Activated CD8-positive, alpha-beta T cell treated with anti-CD3 and anti-CD28 coated beads, Interleukin-2, amount 10 ng/mL, durations not matched to agents 7 days and 5 days (primary cell): ENCODE measurements at regions not wholly inside any gene's neighbourhood (a gene's known extent, or its start where the extent isn't known, plus 50 kb on each side); places are given as distances from the start of the nearest gene placed in this dataset.
"Not testable (repeated sequence)": the region's sequence is repeated elsewhere in the genome, so short reads cannot be mapped to it uniquely, and the experiment has no call there.

Experiments
- ATAC-seq: fragments of 150-1000 bp; cut with Tn5 transposase; one replicate; pipeline ENCODE4 v1.10.0; 2021; ENCODE audit warnings: moderate library complexity
- CTCF ChIA-PET: fragments of 350-600 bp; sonication (Branson Sonifier 250); formaldehyde crosslinking; loops from one replicate; lab custom pipeline; 2021; ENCODE audit warnings: antibody characterized with exemption; lab: Charles Lee
- POLR2A ChIA-PET: fragments of 350-600 bp; sonication (Branson Sonifier 250); formaldehyde crosslinking; loops from one replicate; lab custom pipeline; 2021; ENCODE audit warnings: antibody characterized with exemption; lab: Charles Lee
- DNase-seq: peaks from one replicate; pipeline ENCODE4 v3.0.0-alpha.2; 2020
- H3K27ac Mint-ChIP-seq: one replicate; pipeline ENCODE4 v1.8.0; 2021; ENCODE audit warnings: mild to moderate bottlenecking, mixed read lengths
- H3K27me3 Mint-ChIP-seq: one replicate; pipeline ENCODE4 v1.8.0; 2021; ENCODE audit warnings: low read depth, mixed read lengths
- H3K36me3 Mint-ChIP-seq: one replicate; pipeline ENCODE4 v1.8.0; 2021; ENCODE audit warnings: low read depth, mixed read lengths
- H3K4me1 Mint-ChIP-seq: one replicate; pipeline ENCODE4 v1.8.0; 2021; ENCODE audit warnings: low read depth, mixed read lengths
- H3K4me3 Mint-ChIP-seq: one replicate; pipeline ENCODE4 v1.8.0; 2021; ENCODE audit warnings: mild to moderate bottlenecking, mixed read lengths
- H3K9me3 Mint-ChIP-seq: one replicate; pipeline ENCODE4 v1.8.0; 2022; ENCODE audit warnings: mixed read lengths; ENCODE audit not compliant: insufficient read depth

DNA sequence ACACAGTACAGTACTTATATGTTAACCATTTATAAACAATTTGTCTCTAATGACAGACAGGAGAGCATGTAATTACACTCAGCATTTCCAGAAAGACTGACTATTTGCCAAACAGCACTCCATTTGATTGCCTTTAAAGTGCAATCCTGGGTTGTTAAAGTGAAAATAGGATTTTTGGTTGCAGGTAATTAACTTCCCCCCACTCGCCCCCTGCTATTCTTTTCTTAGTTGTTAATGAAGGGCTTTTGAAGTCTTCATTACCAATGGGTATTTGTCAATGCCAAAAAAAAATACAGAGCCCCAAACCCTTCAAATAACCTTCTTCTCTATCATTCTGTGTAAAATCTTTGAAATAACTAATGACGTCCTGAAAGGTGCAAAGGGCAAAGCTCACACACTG is 825.6 kb downstream of the STPG2 start:
- H3K4me1 Mint-ChIP-seq = no peaks in the 10 kb centered on the region
- no peaks in the 10 kb centered on the region for H3K9me3 Mint-ChIP-seq
- ChIA-PET POLR2A (no interaction called here), CTCF (no interaction called here)
- no peaks in the 10 kb centered on the region for H3K36me3 Mint-ChIP-seq
- no peak overlapping the region for H3K27ac Mint-ChIP-seq
- DNase-seq (no peak), ATAC-seq (no peak)
- no peaks in the 10 kb centered on the region for H3K27me3 Mint-ChIP-seq
- H3K4me3 Mint-ChIP-seq = no peak overlapping the region

DNA sequence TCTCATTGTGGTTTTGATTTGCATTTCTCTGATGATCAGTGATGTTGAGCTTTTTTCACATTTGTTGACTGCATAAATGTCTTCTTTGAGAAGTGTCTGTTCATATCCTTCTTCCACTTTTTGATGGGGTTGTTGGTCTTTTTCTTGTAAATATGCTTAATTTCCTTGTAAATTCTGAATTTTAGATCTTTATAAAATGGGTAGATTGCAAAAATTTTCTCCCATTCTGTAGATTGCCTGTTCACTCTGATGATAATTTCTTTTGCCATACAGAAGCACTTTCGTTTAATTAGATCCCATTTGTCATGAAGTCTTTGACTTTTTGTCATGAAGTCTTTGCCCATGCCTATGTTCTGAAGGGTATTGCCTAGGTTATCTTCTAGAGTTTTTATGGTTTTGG is 817.5 kb downstream of the STPG2 start:
- POLR2A ChIA-PET, H3K9me3 Mint-ChIP-seq, CTCF ChIA-PET, H3K4me1 Mint-ChIP-seq, H3K27ac Mint-ChIP-seq, H3K4me3 Mint-ChIP-seq, H3K27me3 Mint-ChIP-seq, H3K36me3 Mint-ChIP-seq, DNase-seq, ATAC-seq: not testable (repeated sequence)

DNA sequence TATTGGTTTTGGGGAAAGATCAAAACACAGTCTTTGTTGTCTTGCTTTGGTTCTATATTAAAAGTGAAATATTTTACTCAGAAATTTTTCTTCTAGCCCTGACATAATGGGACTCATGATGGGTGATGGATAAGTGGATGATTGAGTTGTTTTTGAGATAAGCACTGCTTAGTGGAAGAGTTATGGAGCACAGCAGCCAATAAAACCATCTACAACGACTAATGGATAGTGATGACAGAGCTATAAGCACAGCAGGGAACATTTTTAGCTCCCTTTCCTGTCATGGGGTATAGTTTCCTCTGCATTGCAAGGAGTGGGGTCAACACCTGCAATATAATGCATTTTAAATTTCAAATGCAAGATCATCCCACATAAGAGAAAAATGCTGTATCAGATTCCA is 812.4 kb downstream of the STPG2 start:
- H3K9me3 Mint-ChIP-seq = no peaks in the 10 kb centered on the region
- no peaks in the 10 kb centered on the region for H3K27me3 Mint-ChIP-seq
- no peaks in the 10 kb centered on the region for H3K4me1 Mint-ChIP-seq
- DNase-seq (no peak), ATAC-seq (no peak)
- no peak overlapping the region for H3K27ac Mint-ChIP-seq
- H3K4me3 Mint-ChIP-seq = no peak overlapping the region
- no peaks in the 10 kb centered on the region for H3K36me3 Mint-ChIP-seq
- ChIA-PET POLR2A (no interaction called here), CTCF (no interaction called here)

DNA sequence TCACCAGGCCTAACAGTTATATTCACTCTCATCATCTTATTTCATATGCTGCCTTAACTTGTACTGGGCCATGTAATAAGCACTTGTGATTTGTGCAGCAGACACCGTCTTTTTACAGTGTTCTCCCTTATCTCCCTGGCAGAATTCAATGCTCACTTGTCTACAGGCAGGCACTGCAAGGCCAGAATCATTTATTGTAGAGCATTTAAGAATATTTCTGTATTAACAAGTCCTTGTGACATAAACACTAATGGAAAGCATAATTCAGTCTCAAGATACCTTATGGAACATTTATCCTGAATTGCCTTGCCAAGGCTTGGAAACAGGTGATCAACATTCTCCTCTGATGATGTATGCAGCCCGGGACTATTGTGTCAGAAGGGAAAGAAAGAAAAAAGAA is 808.9 kb downstream of the STPG2 start:
- H3K4me1 Mint-ChIP-seq = no peaks in the 10 kb centered on the region
- ChIA-PET CTCF (no interaction called here), POLR2A (no interaction called here)
- no peak overlapping the region for H3K27ac Mint-ChIP-seq
- H3K4me3 Mint-ChIP-seq = no peak overlapping the region
- no peaks in the 10 kb centered on the region for H3K36me3 Mint-ChIP-seq
- DNase-seq = no peak
- ATAC-seq = no peak
- H3K9me3 Mint-ChIP-seq = peaks cover 8% of the 10 kb centered on the region
- no peaks in the 10 kb centered on the region for H3K27me3 Mint-ChIP-seq

DNA sequence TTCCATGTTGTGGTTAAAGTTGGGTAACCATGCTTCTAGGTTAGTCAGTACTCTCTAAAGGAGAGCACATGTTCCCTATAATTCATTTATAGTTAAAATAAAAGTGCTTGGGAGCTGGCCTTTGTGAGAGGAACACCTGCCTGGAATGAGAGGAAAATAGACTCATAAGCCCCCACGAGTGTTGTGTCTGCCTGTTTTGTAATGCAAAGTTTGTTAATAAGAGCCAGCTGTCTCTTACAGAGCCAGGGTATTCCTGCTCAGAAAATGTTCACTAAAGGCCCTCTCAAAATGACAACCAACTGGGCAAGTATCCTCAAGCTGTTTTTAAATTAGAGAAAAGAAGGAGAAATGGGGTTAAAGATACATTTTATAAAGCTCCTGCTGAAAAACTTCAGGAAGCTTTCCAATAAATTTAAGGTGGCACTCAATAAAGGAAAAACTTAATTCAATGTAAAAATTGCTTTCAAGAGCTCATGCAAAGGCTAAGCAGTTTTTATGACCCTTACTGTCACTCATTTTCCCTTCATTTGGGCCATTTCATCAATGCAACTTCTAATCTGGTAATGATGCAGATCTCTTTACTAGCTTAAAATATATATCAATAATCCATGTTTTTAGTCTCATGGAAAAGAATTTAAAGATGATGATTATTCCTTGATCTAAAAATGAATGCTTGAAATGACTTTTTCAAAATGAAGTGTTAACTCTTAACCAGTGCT is 793.6 kb downstream of the STPG2 start:
- ChIA-PET POLR2A (no interaction called here), CTCF (no interaction called here)
- no peak for ATAC-seq
- H3K9me3 Mint-ChIP-seq = peaks cover 4% of the 10 kb centered on the region
- no peak overlapping the region for H3K4me3 Mint-ChIP-seq
- no peaks in the 10 kb centered on the region for H3K36me3 Mint-ChIP-seq
- H3K4me1 Mint-ChIP-seq = no peaks in the 10 kb centered on the region
- no peaks in the 10 kb centered on the region for H3K27me3 Mint-ChIP-seq
- DNase-seq = no peak
- H3K27ac Mint-ChIP-seq = no peak overlapping the region

DNA sequence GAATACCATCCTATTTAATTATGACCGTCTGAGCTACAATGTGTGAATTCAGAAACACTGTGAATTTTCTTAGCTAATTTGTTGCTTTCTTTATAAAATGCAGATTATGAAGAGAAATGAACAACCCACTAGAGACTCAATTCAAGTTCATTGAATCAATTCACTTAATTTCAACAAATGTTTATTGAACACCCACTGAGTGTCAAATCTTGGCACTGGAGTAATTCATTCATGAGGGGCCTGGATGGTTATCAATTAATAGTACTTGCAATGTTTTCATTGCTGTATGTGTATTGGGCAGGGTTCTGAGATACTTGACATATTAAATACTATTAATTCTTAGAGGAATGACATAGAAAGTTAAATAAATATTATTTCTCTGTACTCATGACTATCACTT is 789.4 kb downstream of the STPG2 start:
- ChIA-PET CTCF (no interaction called here), POLR2A (no interaction called here)
- no peaks in the 10 kb centered on the region for H3K36me3 Mint-ChIP-seq
- H3K4me1 Mint-ChIP-seq = no peaks in the 10 kb centered on the region
- no peak overlapping the region for H3K27ac Mint-ChIP-seq
- no peak for ATAC-seq
- no peak for DNase-seq
- H3K9me3 Mint-ChIP-seq = peaks cover 4% of the 10 kb centered on the region
- no peak overlapping the region for H3K4me3 Mint-ChIP-seq
- H3K27me3 Mint-ChIP-seq = no peaks in the 10 kb centered on the region

DNA sequence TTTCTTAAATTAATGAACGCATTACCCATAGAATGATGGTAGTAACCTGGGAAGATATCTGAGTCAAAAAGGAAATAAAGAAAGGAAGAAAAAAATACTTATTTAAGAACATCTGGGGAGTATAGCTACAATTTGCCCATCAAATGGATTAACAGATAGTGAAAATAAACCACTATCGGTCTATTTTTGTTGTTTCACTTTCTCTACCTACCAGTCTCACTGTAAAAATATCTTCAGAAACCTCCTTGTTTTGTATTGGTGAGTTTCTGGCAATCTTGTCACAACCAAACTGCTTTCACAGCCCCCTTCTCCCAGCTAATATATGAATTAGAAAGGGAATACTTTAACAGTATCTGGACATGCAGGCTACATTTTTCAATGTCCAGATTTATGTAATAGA is 783.5 kb downstream of the STPG2 start:
- Mint-ChIP-seq H3K36me3 (no peaks in the 10 kb centered on the region), H3K9me3 (peaks cover 6% of the 10 kb centered on the region), H3K27ac (no peak overlapping the region), H3K4me3 (no peak overlapping the region), H3K27me3 (no peaks in the 10 kb centered on the region), H3K4me1 (no peaks in the 10 kb centered on the region)
- ATAC-seq (no peak), DNase-seq (no peak)
- ChIA-PET POLR2A (no interaction called here), CTCF (no interaction called here)

DNA sequence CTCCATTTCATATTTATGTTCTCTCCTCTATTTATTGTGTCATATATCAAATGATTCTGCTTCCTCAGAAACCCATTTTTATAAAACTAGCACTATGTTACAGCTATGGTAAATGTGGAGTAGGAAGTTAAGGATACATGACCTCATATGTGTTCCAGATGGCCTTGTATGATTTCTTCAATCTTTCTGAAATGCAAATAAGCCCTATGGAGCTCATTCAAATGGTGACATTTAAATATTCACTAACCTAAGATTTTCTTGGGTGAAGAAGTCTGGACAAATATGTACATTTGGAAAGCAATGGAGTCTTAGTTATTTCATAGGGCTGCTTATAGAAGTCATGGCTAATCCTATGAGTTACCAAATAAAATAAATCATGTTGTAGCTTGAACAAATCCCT is 782.5 kb downstream of the STPG2 start:
- DNase-seq (no peak), ATAC-seq (no peak)
- Mint-ChIP-seq H3K9me3 (peaks cover 6% of the 10 kb centered on the region), H3K27me3 (no peaks in the 10 kb centered on the region), H3K4me3 (no peak overlapping the region), H3K4me1 (no peaks in the 10 kb centered on the region), H3K27ac (no peak overlapping the region), H3K36me3 (no peaks in the 10 kb centered on the region)
- ChIA-PET POLR2A (no interaction called here), CTCF (no interaction called here)

DNA sequence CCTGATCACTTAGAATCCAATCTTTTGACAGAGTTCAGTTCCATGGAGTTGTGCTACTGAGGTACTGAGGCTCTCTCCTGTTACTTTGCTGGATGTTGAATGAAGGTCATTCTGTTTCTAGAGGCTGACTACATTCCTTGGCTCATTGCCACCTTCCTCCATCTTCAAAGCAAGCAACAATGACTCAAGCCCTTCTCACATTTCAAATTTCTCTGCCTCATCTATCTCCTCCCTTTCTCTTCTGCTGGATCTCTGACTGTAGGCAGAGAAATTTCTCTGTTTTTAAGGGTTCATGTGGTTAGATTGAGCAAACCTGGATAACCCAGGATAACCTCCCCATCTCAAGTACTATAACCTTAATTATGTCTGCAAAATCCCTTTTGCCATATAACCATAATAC is 775.4 kb downstream of the STPG2 start:
- Mint-ChIP-seq H3K27ac (no peak overlapping the region), H3K4me3 (no peak overlapping the region), H3K36me3 (no peaks in the 10 kb centered on the region), H3K27me3 (no peaks in the 10 kb centered on the region), H3K9me3 (peaks cover under 1% of the 10 kb centered on the region), H3K4me1 (no peaks in the 10 kb centered on the region)
- ATAC-seq (no peak), DNase-seq (no peak)
- CTCF ChIA-PET = no interaction called here
- POLR2A ChIA-PET = no interaction called here

DNA sequence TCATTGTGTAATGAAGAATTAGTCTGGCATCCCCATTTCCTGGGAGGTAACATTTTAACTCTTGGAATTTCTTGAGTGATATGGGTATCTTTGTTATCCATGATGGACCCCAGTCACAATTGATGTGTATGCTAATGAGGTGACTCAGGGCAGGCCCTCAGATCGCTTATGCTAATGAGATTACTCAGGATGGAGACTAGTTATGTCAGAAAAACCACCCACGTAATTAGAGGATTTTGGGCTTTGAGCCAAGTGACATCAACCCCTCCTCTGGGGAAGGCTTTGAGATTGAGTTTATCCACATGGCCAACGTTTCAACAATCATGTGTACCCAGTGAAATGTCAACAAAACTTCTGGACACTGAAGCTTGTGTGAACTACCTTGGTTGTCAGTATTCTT is 772.7 kb downstream of the STPG2 start:
- POLR2A ChIA-PET = no interaction called here
- Mint-ChIP-seq H3K4me1 (no peaks in the 10 kb centered on the region), H3K9me3 (no peaks in the 10 kb centered on the region), H3K27me3 (no peaks in the 10 kb centered on the region), H3K4me3 (no peak overlapping the region), H3K27ac (no peak overlapping the region), H3K36me3 (no peaks in the 10 kb centered on the region)
- CTCF ChIA-PET = no interaction called here
- DNase-seq (no peak), ATAC-seq (no peak)

- Mint-ChIP-seq H3K27me3 (no peaks in the 10 kb centered on the region), H3K36me3 (no peaks in the 10 kb centered on the region), H3K4me3 (no peak overlapping the region), H3K27ac (no peak overlapping the region), H3K4me1 (no peaks in the 10 kb centered on the region), H3K9me3 (no peaks in the 10 kb centered on the region)
- CTCF ChIA-PET = no interaction called here
- POLR2A ChIA-PET = no interaction called here
- DNase-seq (no peak), ATAC-seq (no peak)
Observed at GRCh38 chr4:97374526-97374925, 768.8 kb downstream of the STPG2 start.

- H3K27me3 Mint-ChIP-seq = no peaks in the 10 kb centered on the region
- DNase-seq = no peak
- no peaks in the 10 kb centered on the region for H3K4me1 Mint-ChIP-seq
- no peak overlapping the region for H3K4me3 Mint-ChIP-seq
- ChIA-PET CTCF (no interaction called here), POLR2A (no interaction called here)
- no peaks in the 10 kb centered on the region for H3K36me3 Mint-ChIP-seq
- peaks cover 5% of the 10 kb centered on the region for H3K9me3 Mint-ChIP-seq
- H3K27ac Mint-ChIP-seq = no peak overlapping the region
- no peak for ATAC-seq
Observed at GRCh38 chr4:97386969-97387368, 756.3 kb downstream of the STPG2 start.

DNA sequence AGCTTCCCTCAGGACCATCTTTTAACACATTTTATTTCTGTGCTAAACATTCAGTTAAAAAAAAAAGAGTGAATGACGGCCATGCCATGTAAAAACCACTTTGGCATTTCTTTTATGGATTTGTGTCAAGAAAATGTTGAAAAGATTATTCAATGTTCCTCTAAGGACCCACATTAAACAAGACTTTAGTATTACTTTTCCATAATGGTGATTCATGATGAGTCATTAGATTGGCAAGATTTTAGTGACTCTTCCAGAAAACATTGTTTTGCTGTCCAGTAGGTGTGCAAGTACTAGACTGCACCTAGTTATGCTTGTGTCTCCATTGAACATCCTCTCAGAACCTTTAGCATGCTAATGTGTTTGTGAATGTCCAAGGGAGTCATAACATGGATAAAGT is 748.6 kb downstream of the STPG2 start:
- Mint-ChIP-seq H3K27me3 (no peaks in the 10 kb centered on the region), H3K9me3 (no peaks in the 10 kb centered on the region), H3K36me3 (no peaks in the 10 kb centered on the region), H3K4me1 (no peaks in the 10 kb centered on the region), H3K27ac (no peak overlapping the region), H3K4me3 (no peak overlapping the region)
- ChIA-PET POLR2A (no interaction called here), CTCF (no interaction called here)
- no peak for DNase-seq
- no peak for ATAC-seq
